ENCODE measurements at regions not wholly inside any gene's neighbourhood (a gene's known extent, or its start where the extent isn't known, plus 50 kb on each side); places are given as distances from the start of the nearest gene placed in this dataset.
"Not testable (repeated sequence)": the region's sequence is repeated elsewhere in the genome, so short reads cannot be mapped to it uniquely, and the experiment has no call there.

DNA sequence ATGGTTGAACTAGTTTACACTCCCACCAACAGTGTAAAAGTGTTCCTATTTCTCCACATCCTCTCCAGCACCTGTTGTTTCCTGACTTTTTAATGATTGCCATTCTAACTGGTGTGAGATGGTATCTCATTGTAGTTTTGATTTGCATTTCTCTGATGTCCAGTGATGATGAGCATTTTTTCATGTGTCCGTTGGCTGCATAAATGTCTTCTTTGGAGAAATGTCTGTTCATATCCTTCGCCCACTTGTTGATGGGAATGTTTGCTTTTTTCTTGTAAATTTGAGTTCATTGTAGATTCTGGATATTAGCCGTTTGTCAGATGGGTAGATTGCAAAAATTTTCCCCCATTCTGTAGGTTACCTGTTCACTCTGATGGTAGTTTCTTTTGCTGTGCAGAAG lies 155.0 kb upstream of the CNKSR2 start:
- not testable (repeated sequence) for DNase-seq (ENCODE audit: low spot score)

- DNase-seq (ENCODE audit: low spot score) = no peak
Measured at GRCh38 chrX:21225643-21226042, 148.6 kb upstream of the CNKSR2 start.

DNA sequence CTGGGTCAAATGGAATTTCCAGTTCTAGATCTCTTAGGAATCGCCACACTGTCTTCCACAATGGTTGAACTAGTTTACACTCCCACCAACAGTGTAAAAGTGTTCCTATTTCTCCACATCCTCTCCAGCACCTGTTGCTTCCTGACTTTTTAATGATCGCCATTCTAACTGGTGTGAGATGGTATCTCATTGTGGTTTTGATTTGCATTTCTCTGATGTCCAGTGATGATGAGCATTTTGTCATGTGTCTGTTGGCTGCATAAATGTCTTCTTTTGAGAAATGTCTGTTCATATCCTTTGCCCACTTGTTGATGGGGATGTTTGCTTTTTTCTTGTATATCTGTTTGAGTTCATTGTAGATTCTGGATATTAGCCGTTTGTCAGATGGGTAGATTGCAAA lies 145.2 kb upstream of the CNKSR2 start:
- DNase-seq (ENCODE audit: low spot score) = not testable (repeated sequence)

DNA sequence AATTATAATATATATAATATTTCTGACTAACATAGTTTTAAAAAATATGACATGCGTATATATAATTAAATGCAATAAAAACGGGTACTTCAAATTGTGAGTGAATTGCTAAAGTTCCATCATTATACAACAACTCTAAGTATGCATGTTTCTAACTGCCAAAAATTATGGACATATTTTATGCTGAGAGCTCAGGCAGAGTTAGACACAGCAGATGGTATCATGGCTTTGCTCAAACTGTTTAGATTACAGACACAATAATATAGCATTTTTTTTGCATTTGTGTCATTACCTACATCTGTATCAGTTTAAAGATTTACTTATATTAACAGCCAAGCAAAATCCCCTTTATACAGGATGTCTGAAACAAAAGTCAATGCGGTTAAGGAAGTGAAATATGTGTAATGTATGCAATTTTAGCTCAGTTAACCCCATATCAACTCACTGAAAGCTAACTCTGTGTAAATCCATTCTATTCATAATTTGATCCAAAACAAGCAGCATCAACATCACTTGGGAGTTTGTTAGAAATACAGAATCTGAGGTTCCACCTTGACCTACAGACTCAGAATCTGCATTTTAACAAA lies 119.1 kb upstream of the CNKSR2 start:
- DNase-seq (ENCODE audit: low spot score) = peak; percentile 1

- DNase-seq (ENCODE audit: low spot score) = no peak
Measured at GRCh38 chrX:21266949-21267348, 107.3 kb upstream of the CNKSR2 start.

DNA sequence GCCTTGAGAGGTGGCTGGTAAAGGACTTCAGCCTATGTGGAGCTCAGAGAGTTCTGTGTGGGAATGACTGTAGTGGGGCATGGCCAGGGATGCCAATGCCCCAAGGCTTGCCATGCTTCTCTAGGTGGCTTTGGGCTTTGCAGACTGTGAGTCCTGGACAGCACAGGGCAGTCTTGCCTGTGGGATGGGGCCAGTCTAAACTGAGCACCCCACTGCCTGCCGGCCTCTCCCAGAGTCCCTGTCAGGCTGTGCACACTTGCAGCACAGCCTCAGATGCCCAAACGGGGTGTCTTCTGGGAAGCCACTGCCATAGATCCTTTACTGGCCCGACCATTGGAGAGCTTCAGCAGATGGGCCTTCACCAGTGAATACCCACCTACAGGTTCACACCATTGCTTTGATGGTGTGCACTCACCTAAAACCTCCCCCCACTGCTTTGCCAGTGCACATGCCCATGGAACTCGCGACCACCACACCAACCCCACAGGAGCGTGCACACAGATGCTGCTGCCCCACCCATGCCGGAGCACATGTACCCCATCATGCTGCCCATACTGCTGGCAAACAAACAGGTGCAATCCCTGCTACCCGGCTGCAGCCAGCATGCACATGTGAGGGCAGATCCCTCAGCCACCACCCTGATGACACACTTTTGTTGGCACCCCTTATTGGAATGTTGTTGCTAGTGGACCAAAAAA lies 97.3 kb upstream of the CNKSR2 start:
- DNase-seq (ENCODE audit: low spot score) = no peak

GRCh38 chrX:21289232-21289631 lies 85.0 kb upstream of the CNKSR2 start:
- no peak for DNase-seq (ENCODE audit: low spot score)

DNA sequence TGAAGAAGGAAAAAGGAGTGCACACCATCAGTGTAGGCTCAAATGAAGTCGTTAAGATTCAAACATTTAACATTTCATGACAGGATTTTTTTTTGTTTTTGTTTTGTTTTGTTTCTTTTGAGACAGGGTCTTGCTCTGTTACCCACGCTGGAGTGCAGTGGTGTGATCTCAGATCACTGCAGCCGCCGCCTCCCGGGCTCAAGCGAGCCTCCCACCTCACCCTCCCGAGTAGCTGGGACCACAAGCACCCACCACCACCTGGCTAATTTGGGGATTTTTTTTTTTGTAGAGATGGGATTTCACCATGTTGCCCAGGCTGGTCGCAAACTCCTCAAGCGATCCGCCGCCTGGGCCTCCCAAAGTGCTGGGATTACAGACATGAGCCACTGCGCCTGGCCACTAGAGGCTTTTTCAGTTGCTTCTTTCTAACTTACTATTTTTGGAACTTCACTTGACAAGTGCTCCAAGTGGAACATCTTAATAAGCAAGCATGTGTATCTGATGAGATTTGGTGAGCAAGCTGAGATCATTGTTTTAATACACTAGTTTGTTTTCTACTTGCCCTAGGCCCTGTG lies 78.9 kb upstream of the CNKSR2 start:
- DNase-seq (ENCODE audit: low spot score) = no peak

DNA sequence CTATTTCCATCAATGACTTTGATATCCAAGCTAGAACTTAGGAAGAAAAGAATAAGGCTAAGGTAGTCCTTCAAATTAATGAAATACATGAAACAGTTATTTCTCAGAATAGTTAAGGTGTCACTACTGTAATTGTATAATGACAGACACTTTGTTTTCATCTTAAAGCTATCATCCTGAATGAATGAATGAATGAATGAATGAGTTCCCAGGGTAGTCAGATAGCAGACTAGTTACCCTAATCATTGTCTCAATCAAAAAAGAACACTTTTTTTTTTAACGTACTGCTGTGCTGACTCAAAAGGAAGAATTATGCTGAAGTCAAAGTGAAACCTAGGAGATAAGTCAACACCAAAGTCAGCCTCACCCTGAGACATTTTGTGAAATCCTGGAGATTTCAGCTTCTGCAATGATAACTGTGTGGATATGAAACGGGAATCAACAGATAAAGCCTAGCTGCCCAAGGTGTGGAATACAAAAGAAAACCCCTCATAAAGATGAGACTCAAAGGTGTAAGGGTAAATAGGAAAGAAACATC lies 68.3 kb upstream of the CNKSR2 start:
- no peak for DNase-seq (ENCODE audit: low spot score)

DNA sequence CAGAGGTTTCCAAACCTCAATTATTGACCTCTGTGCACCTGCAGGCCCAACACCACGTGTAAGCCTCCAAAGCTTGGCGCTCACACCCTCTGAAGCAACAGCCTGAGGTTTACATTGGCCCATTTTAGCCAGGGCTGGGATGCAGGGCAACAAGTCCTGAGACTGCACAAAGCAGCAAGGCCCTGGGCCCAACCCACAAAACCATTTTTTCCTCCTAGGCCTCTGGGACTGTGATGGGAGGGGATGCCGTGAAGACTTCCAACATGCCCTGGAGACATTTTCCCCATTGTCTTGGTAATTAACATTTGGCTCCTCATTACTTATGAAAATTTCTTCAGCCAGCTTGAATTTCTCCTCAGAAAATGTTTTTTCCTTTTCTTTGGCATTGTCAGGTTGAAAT lies 54.9 kb upstream of the CNKSR2 start:
- no peak for DNase-seq (ENCODE audit: low spot score)
